PC-9 (cell line): ENCODE measurements at regions not wholly inside any gene's neighbourhood (a gene's known extent, or its start where the extent isn't known, plus 50 kb on each side); places are given as distances from the start of the nearest gene placed in this dataset.

Experiments
- BruUV-seq: library from RNA; stranded (reverse); fragments of 400-500 nt; replicated peaks from 2 replicates; lab custom pipeline; 2021; lab: Mats Ljungman, UMichigan
- CTCF ChIA-PET: fragments of 300-600 bp; sonication (Branson Sonifier 250); formaldehyde crosslinking; loops from one replicate; lab custom pipeline; 2022; ENCODE audit warnings: antibody characterized with exemption; lab: Charles Lee
- POLR2A ChIA-PET: fragments of 300-600 bp; sonication (Branson Sonifier 250); formaldehyde crosslinking; loops from one replicate; lab custom pipeline; 2022; ENCODE audit warnings: antibody characterized with exemption; ENCODE audit not compliant: unreplicated experiment; lab: Charles Lee
- DNase-seq, 2 experiments: peaks; one replicate each; pipeline versions ENCODE4 v3.0.0 to v3.0.0-alpha.2; 2015 to 2022; ENCODE audit warnings: mixed read lengths in 1 of 2
- H2AFZ ChIP-seq: fragments of 200-600 bp; sonication (generic); 2 replicates; pipeline ENCODE4 v1.8.1; 2017; ENCODE audit warnings: antibody characterized with exemption
- H3F3A ChIP-seq: fragments of 200-600 bp; sonication (generic); 2 replicates; pipeline ENCODE4 v1.8.1; 2017; ENCODE audit warnings: antibody characterized with exemption, mild to moderate bottlenecking, low read depth; ENCODE audit not compliant: insufficient read depth
- H3K27ac ChIP-seq: fragments of 200-600 bp; sonication (generic); 2 replicates; pipeline ENCODE4 v1.6.1; 2016; ENCODE audit warnings: mixed run types
- H3K27me3 ChIP-seq: fragments of 200-600 bp; sonication (generic); 2 replicates; pipeline ENCODE4 v1.6.1; 2016; ENCODE audit warnings: low read depth, mixed run types; ENCODE audit not compliant: insufficient read depth
- H3K36me3 ChIP-seq: fragments of 200-600 bp; sonication (generic); 2 replicates; pipeline ENCODE4 v1.6.1; 2016; ENCODE audit warnings: low read depth, mixed run types
- H3K4me1 ChIP-seq: fragments of 200-600 bp; sonication (generic); replicated peaks from 2 replicates; pipeline ENCODE4 v1.6.1; 2016; ENCODE audit warnings: mixed run types; ENCODE audit not compliant: insufficient read depth
- H3K4me2 ChIP-seq: fragments of 200-600 bp; sonication (generic); 2 replicates; pipeline ENCODE4 v1.6.1; 2017; ENCODE audit warnings: mixed run types
- H3K4me3 ChIP-seq: fragments of 200-600 bp; sonication (generic); 2 replicates; pipeline ENCODE4 v1.6.1; 2016; ENCODE audit warnings: mixed run types
- H3K79me2 ChIP-seq: fragments of 200-600 bp; sonication (generic); 2 replicates; pipeline ENCODE4 v1.6.1; 2017; ENCODE audit warnings: low read depth, mixed run types
- H3K9me2 ChIP-seq: fragments of 200-600 bp; sonication (generic); 2 replicates; pipeline ENCODE4 v1.8.1; 2017; ENCODE audit warnings: mild to moderate bottlenecking; ENCODE audit not compliant: insufficient read depth
- H3K9me3 ChIP-seq: fragments of 200-600 bp; sonication (generic); 2 replicates; pipeline ENCODE4 v1.8.1; 2016; ENCODE audit warnings: low read depth; ENCODE audit not compliant: insufficient read depth
- H4K20me1 ChIP-seq: fragments of 200-600 bp; sonication (generic); 2 replicates; pipeline ENCODE4 v1.8.1; 2017; ENCODE audit not compliant: insufficient read depth
- CTCF ChIP-seq: fragments of 200-600 bp; sonication (generic); conservative IDR thresholded peaks from 2 replicates; pipeline ENCODE4 v1.6.1; 2017; ENCODE audit warnings: mixed run types, antibody characterized with exemption, mild to moderate bottlenecking, moderate library complexity
- EZH2 ChIP-seq: fragments of 200-600 bp; sonication (generic); IDR thresholded peaks from 2 replicates; pipeline ENCODE4 v1.8.0; 2017; ENCODE audit warnings: antibody characterized with exemption, low read depth
- intact Hi-C: fragments of 100-400 bp; cut with micrococcal nuclease; formaldehyde crosslinking; loops from one replicate; pipeline ENCODE4 v1.10.0; 2022; ENCODE audit not compliant: unreplicated experiment

GRCh38 chr6:56806368-56806767 lies 148.5 kb upstream of the BEND6 start:
- Histone ChIP-seq H3K79me2 (peaks cover 87% of the 10 kb centered on the region), H3K9me3 (no peaks in the 10 kb centered on the region; the same call in 1 of the 2 replicates), H3F3A (0 out of 2 replicates have a peak, but pooled peaks cover 9% of the 10 kb centered on the region), H3K27ac (no peak overlapping the region), H4K20me1 (0 out of 2 replicates have a peak, but pooled peaks cover 4% of the 10 kb centered on the region), H3K27me3 (no peaks in the 10 kb centered on the region), H3K9me2 (no peaks in the 10 kb centered on the region), H3K4me3 (no peak overlapping the region), H2AFZ (no peak overlapping the region), H3K4me2 (no peak overlapping the region), H3K4me1 (peaks cover 53% of the 10 kb centered on the region), H3K36me3 (no peaks in the 10 kb centered on the region)
- no TSS peak for BruUV-seq
- no peak for DNase-seq
- TF ChIP-seq CTCF (no peak), EZH2 (no peak)
- CTCF ChIA-PET = interaction anchor here (0.8 kb wide), 1 partner anchor 28 kb away, joined by 3 read pairs; no protein-coding TSS in a partner anchor
- intact Hi-C loops = loop anchor here (10.0 kb wide), 1 partner anchor 92 kb away; no protein-coding TSS in a partner anchor
- POLR2A ChIA-PET = no interaction called here

- POLR2A ChIA-PET = no interaction called here
- Histone ChIP-seq H3K9me2 (no peaks in the 10 kb centered on the region), H3K27ac (no peak overlapping the region), H3K27me3 (no peaks in the 10 kb centered on the region), H3K4me3 (no peak overlapping the region), H4K20me1 (0 out of 2 replicates have a peak, but pooled peaks cover 4% of the 10 kb centered on the region), H3K79me2 (peaks cover 86% of the 10 kb centered on the region), H3F3A (0 out of 2 replicates have a peak, but pooled peaks cover 9% of the 10 kb centered on the region), H3K4me1 (peaks cover 49% of the 10 kb centered on the region), H3K36me3 (no peaks in the 10 kb centered on the region), H3K4me2 (no peak overlapping the region), H2AFZ (no peak overlapping the region), H3K9me3 (no peaks in the 10 kb centered on the region; the same call in 1 of the 2 replicates)
- no peak for TF ChIP-seq EZH2
- TF ChIP-seq CTCF = no peak
- DNase-seq = peak in 1 of 2 experiments; percentile 39
- BruUV-seq = no TSS peak
- intact Hi-C loops = loop anchor here (10.0 kb wide), 1 partner anchor 90 kb away; no protein-coding TSS in a partner anchor
- CTCF ChIA-PET = interaction anchor here (0.6 kb wide), 2 partner anchors 41 to 1869 kb away, joined by 5 to 6 read pairs; no protein-coding TSS in a partner anchor
These were observed 149.9 kb upstream of the BEND6 start for GRCh38 chr6:56804996-56805395.

- POLR2A ChIA-PET = interaction anchor here (0.6 to 0.7 kb wide), 3 partner anchors 108 to 158 kb away, joined by 3 to 5 read pairs (median 4); no protein-coding TSS in a partner anchor
- H3K36me3 ChIP-seq = no peaks in the 10 kb centered on the region
- H3K27me3 ChIP-seq = no peaks in the 10 kb centered on the region
- no peak overlapping the region for H3K27ac ChIP-seq
- H3K4me3 ChIP-seq = no peak overlapping the region
- H3K4me1 ChIP-seq = peaks cover 35% of the 10 kb centered on the region
- 0 out of 2 replicates have a peak, but pooled peaks cover 6% of the 10 kb centered on the region for H3F3A ChIP-seq
- peaks cover 83% of the 10 kb centered on the region for H3K79me2 ChIP-seq
- intact Hi-C loops = loop anchor here (10.0 kb wide), 1 partner anchor 89 kb away; no protein-coding TSS in a partner anchor
- H4K20me1 ChIP-seq = 0 out of 2 replicates have a peak, but pooled peaks cover 4% of the 10 kb centered on the region
- TF ChIP-seq EZH2 = no peak
- no peak for TF ChIP-seq CTCF
- DNase-seq = peak in 1 of 2 experiments; percentile 10
- CTCF ChIA-PET = interaction anchor here (0.7 kb wide), 1 partner anchor 89 kb away, joined by 3 read pairs; no protein-coding TSS in a partner anchor
- H2AFZ ChIP-seq = no peak overlapping the region
- no TSS peak for BruUV-seq
- no peaks in the 10 kb centered on the region for H3K9me2 ChIP-seq
- H3K9me3 ChIP-seq = no peaks in the 10 kb centered on the region; the same call in 1 of the 2 replicates
- H3K4me2 ChIP-seq = no peak overlapping the region
These were observed 151.3 kb upstream of the BEND6 start for GRCh38 chr6:56803594-56803993.
